Activated B cell treated with CpG ODN at 0.5 μM for 24 hours (primary cell): ENCODE measurements at regions not wholly inside any gene's neighbourhood (a gene's known extent, or its start where the extent isn't known, plus 50 kb on each side); places are given as distances from the start of the nearest gene placed in this dataset.

ENCODE experiments used
- ATAC-seq: fragments of 200-7000 bp; cut with Tn5 transposase; one replicate; pipeline ENCODE4 v1.10.0; 2021; ENCODE audit warnings: low read depth, mild to moderate bottlenecking, moderate library complexity
- CTCF ChIA-PET: fragments of 350-600 bp; sonication (Branson Sonifier 250); formaldehyde crosslinking; loops from one replicate; lab custom pipeline; 2021; ENCODE audit warnings: antibody characterized with exemption; lab: Charles Lee
- POLR2A ChIA-PET: fragments of 350-600 bp; sonication (Branson Sonifier 250); formaldehyde crosslinking; loops from one replicate; lab custom pipeline; 2021; ENCODE audit warnings: antibody characterized with exemption; lab: Charles Lee
- DNase-seq: peaks from one replicate; pipeline ENCODE4 v3.0.0; 2022
- H3K27ac Mint-ChIP-seq: one replicate; pipeline ENCODE4 v1.8.0; 2020; ENCODE audit warnings: mixed read lengths
- H3K27me3 Mint-ChIP-seq: one replicate; pipeline ENCODE4 v1.8.0; 2021; ENCODE audit warnings: mixed read lengths
- H3K36me3 Mint-ChIP-seq: one replicate; pipeline ENCODE4 v1.8.0; 2021; ENCODE audit warnings: low read depth, mixed read lengths
- H3K4me1 Mint-ChIP-seq: one replicate; pipeline ENCODE4 v1.8.0; 2021; ENCODE audit warnings: mixed read lengths
- H3K4me3 Mint-ChIP-seq: one replicate; pipeline ENCODE4 v1.8.0; 2020; ENCODE audit warnings: mild to moderate bottlenecking, mixed read lengths
- H3K9me3 Mint-ChIP-seq: one replicate; pipeline ENCODE4 v1.8.0; 2020; ENCODE audit warnings: mixed read lengths
- intact Hi-C: fragments of 100-400 bp; cut with micrococcal nuclease; formaldehyde crosslinking; loops from one replicate; pipeline ENCODE4 v1.15.1; 2024
- TF ChIP-seq, protein P1 (sequence below): fragments of 200-600 bp; IDR thresholded peaks from one replicate; pipeline ENCODE4 v1.8.0; 2022; ENCODE audit warnings: antibody characterized with exemption, mild to moderate bottlenecking

DNA sequence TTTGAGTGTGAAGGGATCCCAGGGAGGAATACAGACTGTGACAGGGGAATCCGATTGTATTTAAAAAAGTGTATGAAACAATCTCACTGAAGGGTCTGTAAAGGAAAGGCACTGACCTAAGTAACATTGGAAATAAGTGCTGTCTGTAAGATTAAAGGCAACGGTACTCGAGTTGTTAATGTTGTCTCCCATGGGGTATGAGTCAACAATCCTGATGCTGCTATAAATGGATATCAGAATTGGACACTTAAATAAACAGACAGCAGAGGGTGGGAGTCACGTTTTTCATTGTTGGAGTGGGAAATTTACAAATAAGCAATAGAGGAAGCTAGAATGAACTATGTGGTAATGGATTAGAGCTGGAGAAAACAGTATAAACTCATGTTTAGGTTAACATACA, 452.4 kb upstream of the RGPD4 start:
- DNase-seq (no peak), ATAC-seq (no peak)
- Mint-ChIP-seq H3K27me3 (no peaks in the 10 kb centered on the region), H3K4me3 (no peak overlapping the region), H3K27ac (no peak overlapping the region), H3K36me3 (no peaks in the 10 kb centered on the region), H3K4me1 (no peaks in the 10 kb centered on the region), H3K9me3 (peaks cover 3% of the 10 kb centered on the region)
- TF ChIP-seq, protein P1, sequence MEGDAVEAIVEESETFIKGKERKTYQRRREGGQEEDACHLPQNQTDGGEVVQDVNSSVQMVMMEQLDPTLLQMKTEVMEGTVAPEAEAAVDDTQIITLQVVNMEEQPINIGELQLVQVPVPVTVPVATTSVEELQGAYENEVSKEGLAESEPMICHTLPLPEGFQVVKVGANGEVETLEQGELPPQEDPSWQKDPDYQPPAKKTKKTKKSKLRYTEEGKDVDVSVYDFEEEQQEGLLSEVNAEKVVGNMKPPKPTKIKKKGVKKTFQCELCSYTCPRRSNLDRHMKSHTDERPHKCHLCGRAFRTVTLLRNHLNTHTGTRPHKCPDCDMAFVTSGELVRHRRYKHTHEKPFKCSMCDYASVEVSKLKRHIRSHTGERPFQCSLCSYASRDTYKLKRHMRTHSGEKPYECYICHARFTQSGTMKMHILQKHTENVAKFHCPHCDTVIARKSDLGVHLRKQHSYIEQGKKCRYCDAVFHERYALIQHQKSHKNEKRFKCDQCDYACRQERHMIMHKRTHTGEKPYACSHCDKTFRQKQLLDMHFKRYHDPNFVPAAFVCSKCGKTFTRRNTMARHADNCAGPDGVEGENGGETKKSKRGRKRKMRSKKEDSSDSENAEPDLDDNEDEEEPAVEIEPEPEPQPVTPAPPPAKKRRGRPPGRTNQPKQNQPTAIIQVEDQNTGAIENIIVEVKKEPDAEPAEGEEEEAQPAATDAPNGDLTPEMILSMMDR = no peak
- ChIA-PET CTCF (no interaction called here), POLR2A (no interaction called here)
- intact Hi-C loops = no loop called here

DNA sequence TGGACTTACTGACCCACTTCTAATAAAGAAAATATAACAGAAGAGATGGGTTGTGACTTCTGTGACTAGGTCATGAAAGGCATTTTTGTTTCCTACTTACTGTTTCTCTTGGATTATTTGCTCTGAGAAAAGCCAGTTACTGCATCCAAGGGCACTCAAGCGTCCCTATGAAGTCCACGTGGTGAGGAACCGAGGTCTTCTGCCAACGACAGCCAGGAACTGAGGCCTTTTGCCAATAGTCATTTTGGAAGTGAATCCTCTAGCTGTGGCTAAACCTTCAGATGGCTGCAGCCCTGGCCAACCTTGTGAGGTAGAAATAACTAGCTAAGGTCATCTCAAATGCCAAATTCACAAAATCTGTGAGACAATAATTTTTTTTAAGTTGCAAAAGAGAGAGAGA, 449.8 kb upstream of the RGPD4 start:
- CTCF ChIA-PET = no interaction called here
- no peak for DNase-seq
- no peaks in the 10 kb centered on the region for H3K9me3 Mint-ChIP-seq
- H3K4me3 Mint-ChIP-seq = no peak overlapping the region
- TF ChIP-seq, protein P1 = no peak
- ATAC-seq = no peak
- intact Hi-C loops = no loop called here
- no peak overlapping the region for H3K27ac Mint-ChIP-seq
- POLR2A ChIA-PET = no interaction called here
- no peaks in the 10 kb centered on the region for H3K4me1 Mint-ChIP-seq
- H3K36me3 Mint-ChIP-seq = no peaks in the 10 kb centered on the region
- no peaks in the 10 kb centered on the region for H3K27me3 Mint-ChIP-seq

- intact Hi-C loops = no loop called here
- TF ChIP-seq, protein P1 = no peak
- ATAC-seq = no peak
- H3K27me3 Mint-ChIP-seq = no peaks in the 10 kb centered on the region
- no peak overlapping the region for H3K4me3 Mint-ChIP-seq
- no peaks in the 10 kb centered on the region for H3K36me3 Mint-ChIP-seq
- ChIA-PET POLR2A (no interaction called here), CTCF (no interaction called here)
- DNase-seq = no peak
- H3K4me1 Mint-ChIP-seq = no peaks in the 10 kb centered on the region
- no peak overlapping the region for H3K27ac Mint-ChIP-seq
- no peaks in the 10 kb centered on the region for H3K9me3 Mint-ChIP-seq
Observed at GRCh38 chr2:107380912-107381311, 445.8 kb upstream of the RGPD4 start.

DNA sequence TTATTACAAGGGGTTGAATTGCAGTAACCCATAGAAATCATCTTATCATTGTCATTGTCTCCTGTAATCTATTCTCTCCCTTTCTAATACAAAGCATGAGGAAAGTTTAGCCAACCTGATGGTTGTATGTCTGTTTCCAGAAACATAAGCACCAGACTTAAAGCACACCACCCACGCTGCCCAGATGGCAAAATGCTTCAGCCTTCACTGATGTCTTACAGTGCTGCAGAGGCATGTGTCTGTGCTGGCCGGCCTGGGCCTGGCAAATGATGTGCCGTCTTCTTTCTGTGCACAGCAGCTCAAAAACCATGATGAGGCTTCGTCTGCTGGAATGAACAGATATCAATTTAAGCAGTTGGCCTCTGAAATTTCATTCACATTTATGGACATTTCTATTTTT, 443.0 kb upstream of the RGPD4 start:
- ChIA-PET POLR2A (no interaction called here), CTCF (no interaction called here)
- no peak for DNase-seq
- H3K4me3 Mint-ChIP-seq = no peak overlapping the region
- no peaks in the 10 kb centered on the region for H3K36me3 Mint-ChIP-seq
- TF ChIP-seq, protein P1 = no peak
- intact Hi-C loops = no loop called here
- no peaks in the 10 kb centered on the region for H3K4me1 Mint-ChIP-seq
- no peak for ATAC-seq
- no peak overlapping the region for H3K27ac Mint-ChIP-seq
- peaks cover 2% of the 10 kb centered on the region for H3K9me3 Mint-ChIP-seq
- no peaks in the 10 kb centered on the region for H3K27me3 Mint-ChIP-seq

DNA sequence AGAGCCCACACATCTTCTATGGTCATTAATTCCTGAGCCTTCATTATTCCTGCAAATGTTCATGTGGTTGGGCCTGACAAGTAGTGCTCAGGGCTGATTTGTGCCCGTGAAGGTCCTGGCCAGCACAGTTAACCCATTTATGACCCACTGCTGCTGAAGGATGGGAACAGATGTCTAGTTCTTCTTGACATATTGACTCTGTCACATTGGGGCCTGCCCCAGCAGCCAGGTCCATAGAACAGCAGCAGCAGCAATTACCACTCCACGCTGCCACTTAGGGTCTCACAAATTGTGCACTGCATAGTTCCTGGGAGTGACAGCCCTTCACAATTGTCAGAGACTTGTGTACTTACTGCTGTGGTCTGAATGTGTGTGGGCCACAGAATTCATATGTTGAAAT, 442.3 kb upstream of the RGPD4 start:
- intact Hi-C loops = no loop called here
- TF ChIP-seq, protein P1 = no peak
- Mint-ChIP-seq H3K36me3 (no peaks in the 10 kb centered on the region), H3K9me3 (peaks cover 2% of the 10 kb centered on the region), H3K4me1 (no peaks in the 10 kb centered on the region), H3K27me3 (no peaks in the 10 kb centered on the region), H3K4me3 (no peak overlapping the region), H3K27ac (no peak overlapping the region)
- ChIA-PET CTCF (no interaction called here), POLR2A (no interaction called here)
- DNase-seq (no peak), ATAC-seq (no peak)
